GM20431 (cell line): ENCODE measurements at regions not wholly inside any gene's neighbourhood (a gene's known extent, or its start where the extent isn't known, plus 50 kb on each side); places are given as distances from the start of the nearest gene placed in this dataset.

Source experiments
- in situ Hi-C: fragments of 300-500 bp; cut with MseI, MboI; formaldehyde crosslinking; loops from one replicate; pipeline ENCODE4 v1.15.0; 2020; ENCODE audit warnings: low sequenced_read_pairs; ENCODE audit not compliant: unreplicated experiment

- in situ Hi-C loops, result no loop called here
Measured at GRCh38 chr6:25034431-25034921, 98.7 kb upstream of the RIPOR2 start.

- in situ Hi-C loops, result no loop called here
Measured at GRCh38 chr6:25035174-25035511, 99.4 kb upstream of the RIPOR2 start.

- in situ Hi-C loops, result no loop called here
Measured at GRCh38 chr6:25035512-25036435, 100.0 kb upstream of the RIPOR2 start.

GRCh38 chr6:25036461-25036860, 100.7 kb upstream of the RIPOR2 start:
- in situ Hi-C loops, result no loop called here

- in situ Hi-C loops, result no loop called here
Measured at GRCh38 chr6:25038300-25038699, 102.5 kb upstream of the RIPOR2 start.

GRCh38 chr6:25038999-25039398, 103.2 kb upstream of the RIPOR2 start:
- in situ Hi-C loops, result no loop called here

- in situ Hi-C loops, result no loop called here
Measured at GRCh38 chr6:25041485-25042035, 105.8 kb upstream of the RIPOR2 start.

- in situ Hi-C loops, result no loop called here
Measured at GRCh38 chr6:25042036-25042521, 106.3 kb upstream of the RIPOR2 start.

- in situ Hi-C loops, result no loop called here
Measured at GRCh38 chr6:25042536-25042935, 106.8 kb upstream of the RIPOR2 start.

GRCh38 chr6:25042984-25043725, 107.4 kb upstream of the RIPOR2 start:
- in situ Hi-C loops, result no loop called here

GRCh38 chr6:25043892-25044291, 108.1 kb upstream of the RIPOR2 start:
- in situ Hi-C loops, result no loop called here

GRCh38 chr6:25046942-25047341, 111.2 kb upstream of the RIPOR2 start:
- in situ Hi-C loops, result no loop called here

- in situ Hi-C loops, result no loop called here
Measured at GRCh38 chr6:25050356-25050755, 114.6 kb upstream of the RIPOR2 start.

GRCh38 chr6:25051083-25051482, 115.3 kb upstream of the RIPOR2 start:
- in situ Hi-C loops, result no loop called here

GRCh38 chr6:25052181-25052580, 116.4 kb upstream of the RIPOR2 start:
- in situ Hi-C loops, result no loop called here

- in situ Hi-C loops, result no loop called here
Measured at GRCh38 chr6:25053875-25054371, 118.2 kb upstream of the RIPOR2 start.

GRCh38 chr6:25054469-25054868, 118.7 kb upstream of the RIPOR2 start:
- in situ Hi-C loops, result no loop called here

- in situ Hi-C loops, result no loop called here
Measured at GRCh38 chr6:25056130-25056529, 120.4 kb upstream of the RIPOR2 start.

- in situ Hi-C loops, result no loop called here
Measured at GRCh38 chr6:25057111-25057905, 121.5 kb upstream of the RIPOR2 start.

GRCh38 chr6:25058441-25058840, 122.7 kb upstream of the RIPOR2 start:
- in situ Hi-C loops, result no loop called here
